Stimulated activated CD4-positive, alpha-beta T cell treated with anti-CD3 and anti-CD28 coated beads, Interleukin-1b, Interleukin-23, amount 100 ng/mL, for 24 hours (primary cell): ENCODE measurements at regions not wholly inside any gene's neighbourhood (a gene's known extent, or its start where the extent isn't known, plus 50 kb on each side); places are given as distances from the start of the nearest gene placed in this dataset.
"Not testable (repeated sequence)": the region's sequence is repeated elsewhere in the genome, so short reads cannot be mapped to it uniquely, and the experiment has no call there.

Source experiments
- DNase-seq, 4 experiments: peaks; one replicate each; pipeline ENCODE4 v3.0.0-alpha.2; 2020; ENCODE audit warnings: low read depth in 4 of 4, low spot score in 1 of 4

GRCh38 chr2:75922191-75922590, 211.5 kb upstream of the GCFC2 start:
- DNase-seq = no peak

DNA sequence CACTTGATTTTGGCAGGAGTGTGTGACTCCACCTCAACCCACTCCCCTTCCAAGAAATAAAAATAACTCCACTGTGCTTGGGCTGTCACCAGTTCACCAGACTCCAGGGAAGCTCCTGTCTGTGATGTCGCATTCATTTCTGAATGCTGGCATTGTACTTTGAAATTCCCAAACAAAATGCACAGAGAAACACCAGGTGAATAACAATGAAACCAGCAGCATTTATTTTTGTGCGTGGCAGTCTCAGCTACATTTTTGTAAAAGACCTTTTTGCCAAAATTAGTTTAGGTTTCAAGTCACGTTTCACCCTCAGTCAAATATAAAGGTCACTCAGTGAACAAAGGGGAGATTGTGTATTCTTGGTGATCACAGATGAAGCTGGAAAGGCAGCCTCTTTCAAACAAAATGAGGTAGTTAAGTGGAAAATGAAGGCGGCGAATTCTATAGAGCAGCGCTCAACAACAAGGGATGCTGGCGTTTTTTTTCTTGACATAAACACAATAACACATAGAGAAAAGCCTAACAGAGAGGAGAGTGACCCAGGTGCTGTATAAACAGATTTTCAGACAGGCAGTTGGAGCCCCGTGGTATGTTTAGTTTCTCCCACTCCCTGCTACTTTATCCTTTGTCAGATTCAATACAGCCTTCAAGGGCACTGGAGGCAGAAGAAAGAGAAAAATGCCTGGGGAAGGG, 210.3 kb upstream of the GCFC2 start:
- DNase-seq = no peak

- no peak for DNase-seq
These were observed 205.3 kb upstream of the GCFC2 start for GRCh38 chr2:75915851-75916634.

GRCh38 chr2:75896779-75897366, 186.2 kb upstream of the GCFC2 start:
- DNase-seq = no peak

DNA sequence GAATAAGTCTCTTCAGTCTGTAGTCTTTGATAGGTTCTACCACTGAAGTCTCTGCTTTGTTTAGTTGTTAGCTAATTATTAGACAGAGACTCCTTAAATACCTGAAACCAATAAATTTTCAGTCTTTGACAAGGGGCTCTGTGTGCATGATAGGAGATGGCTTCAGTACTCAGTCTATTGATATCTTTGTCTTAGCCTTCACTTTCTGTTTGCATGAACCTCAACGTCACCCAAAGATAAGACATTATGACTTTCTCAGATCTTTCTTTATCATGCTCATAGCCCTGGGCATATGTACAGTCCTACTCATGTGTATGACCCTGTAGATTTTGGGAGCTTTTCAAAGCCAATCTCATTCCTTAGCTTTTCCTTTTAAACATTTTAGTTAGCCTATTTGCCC, 183.5 kb upstream of the GCFC2 start:
- no peak for DNase-seq

GRCh38 chr2:75892490-75892889, 181.8 kb upstream of the GCFC2 start:
- no peak for DNase-seq

DNA sequence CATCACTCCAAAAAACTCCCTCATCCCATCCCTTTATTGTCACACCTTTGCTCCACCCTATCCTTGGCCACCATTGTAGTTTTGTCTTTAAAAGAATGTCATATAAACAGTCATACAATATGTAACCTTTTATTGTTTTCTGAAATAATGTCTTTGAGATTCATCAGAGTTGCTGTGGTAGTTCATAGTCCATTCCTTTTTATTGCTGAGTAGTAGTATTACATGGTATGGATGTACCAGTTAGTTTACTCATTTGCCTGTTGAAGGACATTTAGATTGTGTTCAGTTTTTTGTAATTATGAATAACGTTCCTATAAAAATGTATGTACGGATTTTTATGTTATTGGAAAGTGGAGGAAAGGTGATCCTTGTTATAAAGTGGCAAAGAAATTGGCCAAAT, 171.8 kb upstream of the GCFC2 start:
- no peak for DNase-seq

GRCh38 chr2:75875606-75876005, 164.9 kb upstream of the GCFC2 start:
- not testable (repeated sequence) for DNase-seq

GRCh38 chr2:75871762-75872614, 161.3 kb upstream of the GCFC2 start:
- not testable (repeated sequence) for DNase-seq

DNA sequence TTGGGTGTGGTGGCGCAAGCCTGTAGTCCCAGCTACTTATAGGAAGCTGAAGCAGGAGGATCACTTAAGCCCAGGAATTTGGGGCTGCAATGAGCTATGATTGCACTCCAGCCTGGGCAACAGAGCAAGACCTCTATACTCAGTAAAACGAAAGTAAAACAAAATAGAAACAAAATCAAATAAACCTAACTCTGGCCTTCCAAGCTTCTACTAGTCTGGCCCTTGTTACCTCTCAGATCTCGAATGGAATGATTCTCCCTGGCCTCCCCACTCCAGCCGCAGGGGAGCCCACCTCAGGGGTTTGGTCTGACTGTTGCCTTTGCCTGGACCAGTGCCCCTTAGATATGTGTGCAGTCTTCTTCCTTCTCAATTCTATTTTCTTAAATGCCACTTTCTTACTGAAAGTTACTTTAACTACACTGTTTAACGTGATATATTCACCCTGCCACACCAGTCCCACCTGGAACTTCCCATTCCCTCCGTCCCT, 160.0 kb upstream of the GCFC2 start:
- no peak for DNase-seq

DNA sequence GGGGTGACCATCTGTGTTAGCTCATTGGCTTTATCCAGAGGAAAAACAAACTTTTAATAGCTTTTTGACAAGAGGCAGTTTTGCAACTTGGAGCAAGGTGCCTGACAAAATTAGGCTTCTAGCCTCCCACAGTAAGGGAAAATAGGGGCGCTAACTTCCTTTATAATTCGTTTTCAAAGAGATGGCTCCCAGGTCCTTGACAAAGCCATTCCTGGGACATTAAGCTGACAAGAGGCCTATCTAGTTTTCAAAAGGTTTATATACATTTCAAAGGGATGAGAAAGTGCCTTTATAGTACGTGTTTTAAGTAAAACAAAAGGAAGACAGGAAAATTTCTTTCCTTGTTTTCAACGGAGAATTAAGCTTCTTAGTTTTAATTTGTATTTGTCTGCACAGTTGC, 159.4 kb upstream of the GCFC2 start:
- DNase-seq = no peak

DNA sequence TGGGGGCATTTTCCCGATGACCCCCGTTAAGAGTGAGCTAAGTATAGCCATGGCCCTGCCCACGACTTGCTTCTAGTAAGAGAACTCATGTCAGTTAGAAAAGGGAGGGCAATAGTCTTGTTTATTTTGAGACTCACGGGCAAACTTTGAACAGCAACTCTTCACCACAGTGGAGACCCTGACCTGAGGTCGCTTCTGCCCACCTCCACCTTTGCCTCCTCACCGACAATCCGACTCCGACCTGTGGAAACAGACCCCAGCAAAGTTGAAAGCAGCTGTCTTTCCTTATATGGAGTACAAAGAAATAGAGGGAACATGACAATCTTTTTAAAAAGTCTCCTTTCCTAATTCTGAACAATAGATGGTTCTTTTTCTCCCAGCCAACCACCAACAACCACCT, 155.0 kb upstream of the GCFC2 start:
- no peak for DNase-seq

- no peak for DNase-seq
These were observed 154.4 kb upstream of the GCFC2 start for GRCh38 chr2:75865083-75865482.

GRCh38 chr2:75862547-75862946, 151.8 kb upstream of the GCFC2 start:
- DNase-seq = no peak

DNA sequence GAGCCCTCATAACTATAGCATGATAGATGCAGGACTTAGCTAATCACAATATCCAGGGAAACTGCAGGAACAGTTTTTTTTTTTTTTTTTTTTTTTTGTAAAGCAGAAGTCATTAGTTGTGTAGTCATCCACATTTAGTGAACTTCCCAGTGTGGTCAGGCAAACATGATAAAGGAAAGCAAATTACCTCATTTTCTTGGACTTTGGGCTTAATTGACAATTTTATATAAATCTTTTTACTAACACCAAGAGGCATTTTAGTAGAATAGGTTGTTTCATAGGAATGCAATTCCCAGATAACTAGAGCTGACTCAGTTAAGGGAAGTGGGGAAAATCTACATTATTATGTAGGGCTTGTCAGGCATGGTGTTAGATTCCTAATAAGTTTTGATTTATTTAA, 142.7 kb upstream of the GCFC2 start:
- DNase-seq = no peak

- no peak for DNase-seq
These were observed 141.9 kb upstream of the GCFC2 start for GRCh38 chr2:75852639-75853038.

GRCh38 chr2:75846683-75847190, 136.0 kb upstream of the GCFC2 start:
- DNase-seq = no peak

- no peak for DNase-seq
These were observed 133.9 kb upstream of the GCFC2 start for GRCh38 chr2:75844651-75845050.

- not testable (repeated sequence) for DNase-seq
These were observed 123.9 kb upstream of the GCFC2 start for GRCh38 chr2:75834588-75834987.

- no peak for DNase-seq
These were observed 122.7 kb upstream of the GCFC2 start for GRCh38 chr2:75833386-75833785.

- DNase-seq = no peak
These were observed 118.1 kb upstream of the GCFC2 start for GRCh38 chr2:75828826-75829225.
